HG02943 (cell line): ENCODE measurements at regions not wholly inside any gene's neighbourhood (a gene's known extent, or its start where the extent isn't known, plus 50 kb on each side); places are given as distances from the start of the nearest gene placed in this dataset.
"Not testable (repeated sequence)": the region's sequence is repeated elsewhere in the genome, so short reads cannot be mapped to it uniquely, and the experiment has no call there.

Experiments
- ATAC-seq: cut with Tn5 transposase; IDR thresholded peaks from one replicate; pipeline ENCODE4 v1.9.1; 2021; ENCODE audit warnings: mild to moderate bottlenecking, low read depth, moderate library complexity; ENCODE audit not compliant: unreplicated experiment

DNA sequence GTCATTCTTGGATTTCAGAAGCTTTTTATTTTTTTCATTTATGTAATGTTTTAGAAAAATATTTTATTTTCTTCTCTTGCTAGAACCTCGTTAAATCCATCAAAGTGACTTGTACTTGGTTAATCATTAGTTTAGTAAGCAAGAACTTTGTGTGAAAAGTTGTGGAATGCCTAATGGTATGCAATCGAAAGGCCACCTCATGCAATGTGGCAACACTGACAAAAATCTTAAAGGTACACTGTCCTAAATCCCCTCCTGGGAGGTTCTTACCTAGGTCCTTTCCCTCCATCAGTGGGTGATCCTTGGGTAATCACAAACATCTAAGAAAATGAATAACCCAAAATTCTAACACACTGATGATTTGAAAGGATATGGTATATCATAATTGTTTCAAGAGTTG is 304.2 kb downstream of the DNAH5 start:
- no peak for ATAC-seq

DNA sequence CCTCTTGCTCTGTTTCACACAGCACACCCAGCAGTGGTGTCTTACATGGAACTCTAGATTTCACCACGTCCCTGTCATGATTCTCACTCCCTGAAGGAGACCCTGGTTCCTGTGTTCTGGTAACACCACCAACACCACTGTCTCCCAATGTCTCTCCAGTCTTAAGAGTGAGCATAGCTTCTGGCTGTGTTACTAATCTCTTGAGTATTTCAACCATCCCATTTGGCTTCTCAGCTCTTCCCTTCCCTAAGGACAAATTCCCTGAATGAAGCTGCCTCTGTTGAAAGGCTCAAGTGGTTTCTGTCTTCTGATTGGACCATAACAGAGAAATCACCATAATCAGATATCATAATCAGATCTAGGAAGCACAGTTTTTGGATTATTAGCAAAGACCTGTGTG is 311.8 kb downstream of the DNAH5 start:
- ATAC-seq, result no peak

DNA sequence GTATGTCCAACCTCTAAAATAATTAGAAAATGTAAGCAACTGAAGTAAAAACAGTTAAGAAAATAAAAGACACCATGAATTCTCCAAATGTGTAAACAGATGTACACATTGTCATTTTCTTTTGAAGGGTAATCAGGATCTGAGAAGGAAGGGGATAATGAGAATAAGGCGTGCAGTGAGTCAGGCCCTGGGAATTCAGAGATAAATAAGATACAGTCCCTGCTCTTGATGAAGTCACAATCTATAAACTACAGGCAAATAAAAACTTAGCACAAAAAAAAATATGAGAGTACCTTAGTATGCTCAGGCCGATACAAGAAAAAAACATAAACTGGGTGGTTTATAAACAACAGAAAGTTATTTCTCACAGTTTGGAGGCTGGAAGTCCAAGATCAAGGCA is 315.3 kb downstream of the DNAH5 start:
- ATAC-seq, result no peak

DNA sequence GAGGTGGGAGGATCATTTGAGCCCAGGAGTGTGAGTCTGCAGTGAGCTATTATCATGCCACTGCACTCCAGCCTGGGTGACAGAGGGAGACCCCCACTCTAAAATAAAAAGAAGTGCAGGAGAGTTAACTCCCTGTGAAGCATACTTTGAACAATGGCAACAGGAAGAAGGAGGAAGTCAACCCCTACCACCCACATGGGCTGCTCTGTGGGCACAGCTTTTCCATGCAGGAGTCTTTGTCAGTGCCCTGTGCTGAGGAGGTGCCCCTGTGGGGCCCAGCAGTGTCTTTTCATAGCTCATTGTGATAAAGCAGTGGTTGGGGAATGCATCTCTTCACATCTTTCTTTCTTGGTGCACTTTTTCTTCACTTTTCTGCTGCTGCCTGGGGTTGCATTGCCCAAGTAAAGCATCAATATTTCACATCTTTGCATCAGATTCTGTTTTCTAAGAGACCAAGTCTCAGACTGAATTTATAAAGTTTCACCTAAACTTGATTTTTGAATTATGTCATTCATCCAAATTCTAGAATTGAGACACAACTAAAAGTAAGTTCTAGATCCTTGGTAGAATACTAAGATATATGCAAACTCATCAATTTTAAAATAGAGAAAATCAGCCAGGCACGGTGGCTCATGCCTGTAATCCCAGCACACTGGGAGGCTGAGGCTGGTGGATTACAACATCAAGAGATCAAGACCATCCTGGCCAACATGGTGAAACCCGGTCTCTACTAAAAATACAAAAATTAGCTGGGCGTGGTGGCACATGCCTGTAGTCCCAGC is 316.6 kb downstream of the DNAH5 start:
- no peak for ATAC-seq

DNA sequence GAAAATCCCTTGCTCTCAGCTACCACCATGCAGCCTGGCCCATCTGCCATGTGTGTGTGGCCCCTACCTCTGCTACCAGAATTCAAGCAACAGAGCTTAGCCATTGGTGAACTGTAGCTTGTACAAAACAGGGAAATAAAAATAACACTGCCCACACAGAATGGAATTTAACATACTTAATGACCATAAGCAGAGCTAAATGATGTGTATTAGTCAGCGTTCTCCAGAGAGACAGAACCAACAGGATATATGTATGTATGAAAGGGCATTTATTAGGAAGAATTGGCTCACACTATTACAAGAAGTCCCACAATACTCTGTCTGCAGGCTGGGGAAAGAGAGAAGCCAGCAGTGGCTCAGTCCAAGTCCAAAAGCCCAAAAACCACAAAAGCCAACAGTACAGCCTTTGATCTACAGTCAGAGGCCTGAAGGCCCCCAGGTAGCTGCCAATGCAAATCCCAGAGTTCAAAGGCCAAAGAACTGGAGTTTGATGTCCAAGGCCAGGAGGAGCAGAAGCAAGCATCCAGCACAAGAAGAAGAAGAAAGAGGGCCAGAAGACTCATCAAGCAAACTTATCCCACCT is 318.8 kb downstream of the DNAH5 start:
- no peak for ATAC-seq

DNA sequence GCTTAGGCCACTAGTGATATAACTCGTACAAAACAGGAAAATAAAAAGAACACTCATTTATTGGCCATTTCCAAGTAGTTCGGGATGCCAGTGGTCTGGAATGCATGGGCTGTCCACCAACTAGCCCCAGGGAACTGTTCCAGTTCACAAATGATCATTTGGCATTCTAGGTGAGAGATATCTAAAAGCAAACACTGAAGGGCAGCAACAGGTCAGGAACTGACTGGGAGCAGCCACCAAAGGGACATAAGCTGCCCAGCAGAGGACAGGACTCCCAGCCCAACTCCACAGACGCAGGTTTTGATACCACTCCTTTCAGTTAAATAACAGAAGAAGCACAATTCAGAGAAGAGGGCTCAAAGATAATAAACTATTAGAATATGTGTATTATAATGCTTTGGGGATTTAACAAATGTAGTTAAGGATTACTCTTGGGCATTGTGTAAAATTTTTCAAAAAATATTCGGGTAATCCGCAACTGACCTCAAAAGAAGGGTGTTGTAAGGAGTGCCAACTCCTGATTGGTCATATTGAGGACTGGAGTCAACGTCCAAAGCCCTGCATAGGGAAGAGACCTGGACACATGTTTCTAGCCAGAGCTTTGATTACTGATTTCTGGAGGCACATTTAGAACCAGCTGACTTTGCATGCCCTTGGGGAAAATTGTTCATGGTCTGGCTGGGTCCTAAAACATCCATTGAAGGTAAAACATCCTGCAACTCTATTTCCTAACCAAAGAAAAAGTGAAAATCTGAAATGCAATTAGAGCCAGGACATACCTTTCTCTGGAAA is 320.0 kb downstream of the DNAH5 start:
- no peak for ATAC-seq

DNA sequence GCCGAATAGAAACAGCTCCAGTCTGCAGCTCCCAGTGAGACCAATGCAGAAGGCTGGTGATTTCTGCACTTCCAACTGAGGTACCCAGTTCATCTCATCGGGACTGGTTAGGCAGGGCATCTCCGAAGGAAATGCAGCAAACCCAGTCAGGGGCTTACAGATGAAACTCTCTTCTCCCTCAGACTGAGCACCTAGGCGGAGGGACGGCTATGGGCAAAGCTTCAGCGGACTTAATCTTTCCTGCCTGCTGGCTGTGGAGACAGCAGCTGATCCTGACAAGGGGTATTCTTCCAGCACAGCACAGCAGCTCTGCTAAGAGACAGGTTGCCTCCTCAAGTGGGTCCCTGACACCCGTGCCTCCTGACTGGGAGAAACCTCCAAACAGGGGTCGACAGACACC is 330.9 kb downstream of the DNAH5 start:
- ATAC-seq, result no peak

DNA sequence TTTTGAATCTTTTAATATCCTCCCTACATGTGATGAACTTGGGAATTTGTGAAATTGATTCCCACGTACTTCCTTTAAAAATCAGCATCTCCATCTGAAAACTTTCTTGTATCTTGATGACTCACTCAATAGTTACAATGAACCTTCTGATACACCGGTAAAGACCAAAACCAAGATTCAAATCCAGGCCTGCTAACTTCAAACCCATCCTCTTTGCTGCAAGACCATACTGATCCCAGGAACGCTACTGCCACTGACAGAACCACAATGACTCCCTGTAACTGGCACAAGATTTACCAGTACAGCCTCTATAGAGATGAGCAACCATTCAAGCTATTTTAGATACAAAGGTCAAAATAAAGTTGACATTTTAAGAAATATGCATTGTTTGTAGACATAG is 332.9 kb downstream of the DNAH5 start:
- no peak for ATAC-seq

DNA sequence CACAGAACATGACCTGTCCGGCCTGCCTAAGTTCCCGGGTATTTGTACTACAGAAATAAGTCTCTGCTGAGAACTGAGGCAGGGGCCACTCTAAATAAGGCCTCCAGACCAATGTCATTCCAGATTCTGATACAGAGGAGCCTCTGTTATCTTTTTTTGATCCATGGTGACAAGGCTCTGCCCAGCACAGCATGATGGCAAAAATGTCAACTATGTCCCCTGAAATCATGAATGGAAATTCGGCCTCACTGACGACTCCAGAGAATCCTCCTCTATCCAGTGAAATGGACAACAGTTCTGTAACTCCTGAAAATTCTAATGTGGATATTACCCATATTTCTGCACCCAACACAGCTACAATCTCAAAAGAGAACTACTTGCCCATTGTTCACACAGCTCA is 335.0 kb downstream of the DNAH5 start:
- ATAC-seq, result no peak

DNA sequence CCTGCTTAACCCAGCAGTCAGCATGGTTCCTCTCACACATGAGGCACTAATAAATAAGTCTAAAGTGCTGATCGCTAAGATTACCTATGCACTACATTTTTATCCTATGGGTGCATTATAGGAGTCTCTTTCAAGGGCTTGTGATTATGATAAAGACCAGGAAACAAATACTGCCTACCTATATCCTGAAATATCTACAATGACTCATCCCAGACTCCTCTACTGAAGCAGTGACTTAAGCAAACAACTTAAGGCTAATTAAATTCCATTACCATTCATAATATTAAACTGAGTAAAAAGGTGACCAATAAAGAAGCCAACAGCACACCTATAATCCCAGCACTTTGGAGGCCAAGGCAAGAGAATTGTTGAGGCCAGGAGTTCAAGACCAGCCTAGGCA is 338.4 kb downstream of the DNAH5 start:
- ATAC-seq, result no peak

DNA sequence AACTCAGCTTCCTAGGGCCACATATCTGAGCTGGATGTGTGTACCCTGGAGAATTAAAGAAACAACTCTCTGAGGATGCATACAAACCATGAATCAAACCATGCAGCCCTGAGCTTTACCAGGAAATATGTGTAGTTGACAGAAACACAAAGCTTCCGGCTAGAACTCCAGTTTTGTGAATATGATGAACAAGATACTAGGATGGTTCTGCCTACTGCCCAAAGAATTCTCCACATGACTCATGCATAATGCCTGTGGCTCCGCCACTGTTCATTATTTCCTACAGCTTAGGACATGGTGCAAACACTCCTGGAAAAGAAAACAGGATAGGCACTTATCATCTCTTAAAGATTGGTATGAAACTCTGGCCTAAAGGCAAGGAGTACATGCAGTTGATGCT is 343.4 kb downstream of the DNAH5 start:
- ATAC-seq, result no peak

DNA sequence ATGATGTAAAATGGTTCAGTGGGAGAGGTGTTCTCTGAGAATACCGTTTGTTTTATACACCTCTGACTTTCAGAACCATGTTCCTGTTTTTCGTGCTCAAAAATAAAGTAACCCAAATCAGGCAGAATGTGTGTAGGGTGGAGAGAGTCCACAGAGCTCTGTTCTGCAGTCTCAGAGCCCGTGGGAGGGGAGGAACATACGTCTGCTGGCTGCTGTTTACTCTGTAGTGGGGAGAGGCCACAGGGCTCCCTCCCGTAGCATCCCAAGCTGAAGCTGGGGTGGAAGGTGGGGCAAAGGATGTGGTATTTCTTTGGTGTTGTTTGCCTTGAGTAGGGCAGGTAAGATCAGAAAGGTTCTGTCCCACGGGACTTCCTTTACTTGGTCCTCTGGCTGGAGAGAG is 348.5 kb downstream of the DNAH5 start:
- no peak for ATAC-seq

DNA sequence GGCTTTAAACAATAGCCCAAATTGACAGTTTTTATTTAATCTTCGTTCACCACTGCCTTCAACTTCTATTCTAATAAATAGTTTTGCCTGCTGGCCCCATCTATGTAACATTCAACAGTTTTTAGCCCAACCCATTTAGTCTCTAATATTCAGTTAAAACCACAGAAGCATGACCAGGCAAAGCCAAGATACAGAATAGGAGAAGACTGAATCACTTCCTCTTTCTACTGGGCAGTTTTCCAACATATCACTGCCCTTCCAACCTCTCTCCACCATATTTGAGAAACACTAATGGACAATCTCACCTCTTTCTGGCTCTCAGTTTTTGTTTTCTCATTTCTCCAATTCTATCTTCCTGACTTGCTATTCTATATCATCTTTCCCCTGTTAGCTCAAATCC is 352.9 kb downstream of the DNAH5 start:
- ATAC-seq, result no peak

DNA sequence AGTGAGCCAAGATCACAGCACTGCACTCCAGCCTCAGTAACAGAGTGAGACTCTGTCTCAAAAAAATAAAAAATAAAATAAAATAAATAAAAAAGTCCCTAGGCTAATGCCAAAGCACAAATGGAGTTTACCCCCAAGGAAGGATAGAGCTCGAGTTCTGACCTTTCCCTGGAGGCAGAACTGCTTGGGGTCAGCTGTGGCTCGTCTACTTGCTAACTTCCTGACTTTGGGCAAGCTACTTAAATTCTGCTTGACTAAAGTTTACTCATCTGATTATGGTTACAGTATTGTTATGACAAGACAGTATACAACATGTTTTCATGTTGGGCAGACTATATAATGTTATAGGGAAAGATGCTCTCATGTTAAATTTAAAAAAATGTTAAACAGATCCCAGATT is 359.2 kb downstream of the DNAH5 start:
- no peak for ATAC-seq

DNA sequence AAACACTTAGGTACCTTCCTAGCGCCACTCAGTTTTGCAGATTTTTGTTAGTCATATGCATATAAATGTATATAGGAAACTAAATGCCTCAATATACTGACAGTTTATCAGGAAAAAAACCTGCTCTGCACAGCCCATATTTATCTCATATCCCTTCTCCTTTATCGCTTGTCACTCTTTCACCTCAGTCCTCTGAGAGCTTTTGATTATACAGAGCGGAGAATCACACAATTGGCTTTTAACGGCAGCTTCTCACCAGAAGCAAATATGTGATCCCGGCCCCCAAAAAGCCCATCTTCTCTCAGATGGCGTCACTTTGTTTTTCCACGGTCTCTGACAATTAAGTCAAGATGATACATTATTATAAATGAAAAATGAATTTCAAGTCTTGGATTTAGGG is 362.6 kb downstream of the DNAH5 start:
- no peak for ATAC-seq

DNA sequence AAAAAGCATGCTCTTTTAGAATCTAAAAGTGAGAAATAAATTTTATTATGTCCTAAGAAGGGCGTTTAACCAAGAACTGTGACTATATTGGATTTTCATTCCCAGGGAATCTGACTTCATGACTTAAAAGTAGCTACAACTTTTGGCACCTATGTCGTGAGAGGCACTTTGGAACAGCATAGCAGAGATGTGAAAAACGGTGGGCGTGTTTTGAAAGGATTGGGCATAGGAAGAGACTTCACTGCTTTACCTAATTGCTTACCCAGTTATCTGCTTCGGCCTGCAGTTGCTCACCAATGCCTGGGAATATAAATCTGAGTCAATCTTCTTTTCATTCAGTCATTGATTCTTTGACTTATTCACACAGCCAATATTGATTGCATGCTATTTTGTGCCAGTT is 363.4 kb downstream of the DNAH5 start:
- ATAC-seq, result no peak

DNA sequence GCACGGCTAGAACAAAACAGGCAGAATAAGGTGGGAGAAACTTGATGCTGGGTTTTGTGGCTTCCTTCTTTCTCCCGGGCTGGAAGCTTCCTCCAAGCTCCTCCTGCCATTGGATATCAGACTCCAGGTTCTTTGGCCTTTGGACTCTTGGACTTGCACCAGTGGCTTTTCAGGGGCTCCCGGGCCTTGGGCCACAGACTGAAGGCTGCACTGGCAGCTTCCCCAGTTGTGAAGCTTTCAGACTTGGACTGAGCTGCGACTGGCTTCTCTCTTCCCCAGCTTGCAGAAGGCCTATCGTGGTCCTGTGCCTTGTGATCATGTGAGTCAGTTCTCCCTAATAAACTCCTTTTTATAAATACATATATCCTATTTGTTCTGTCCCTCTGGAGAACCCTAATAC is 364.4 kb downstream of the DNAH5 start:
- no peak for ATAC-seq

DNA sequence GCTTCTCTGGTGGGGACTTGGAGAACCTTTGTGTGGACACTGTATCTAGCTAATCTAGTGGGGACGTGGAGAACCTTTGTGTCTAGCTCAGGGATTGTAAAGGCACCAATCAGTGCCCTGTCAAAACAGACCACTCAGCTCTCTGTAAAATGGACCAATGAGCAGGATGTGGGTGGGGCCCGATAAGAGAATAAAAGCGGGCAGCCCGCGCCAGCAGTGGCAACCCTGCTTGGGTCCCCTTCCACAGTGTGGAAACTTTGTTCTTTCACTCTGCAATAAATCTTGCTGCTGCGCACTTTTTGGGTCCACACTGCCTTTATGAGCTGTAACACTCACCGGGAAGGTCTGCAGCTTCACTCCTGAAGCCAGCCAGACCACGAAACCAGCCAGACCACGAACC is 365.4 kb downstream of the DNAH5 start:
- not testable (repeated sequence) for ATAC-seq

DNA sequence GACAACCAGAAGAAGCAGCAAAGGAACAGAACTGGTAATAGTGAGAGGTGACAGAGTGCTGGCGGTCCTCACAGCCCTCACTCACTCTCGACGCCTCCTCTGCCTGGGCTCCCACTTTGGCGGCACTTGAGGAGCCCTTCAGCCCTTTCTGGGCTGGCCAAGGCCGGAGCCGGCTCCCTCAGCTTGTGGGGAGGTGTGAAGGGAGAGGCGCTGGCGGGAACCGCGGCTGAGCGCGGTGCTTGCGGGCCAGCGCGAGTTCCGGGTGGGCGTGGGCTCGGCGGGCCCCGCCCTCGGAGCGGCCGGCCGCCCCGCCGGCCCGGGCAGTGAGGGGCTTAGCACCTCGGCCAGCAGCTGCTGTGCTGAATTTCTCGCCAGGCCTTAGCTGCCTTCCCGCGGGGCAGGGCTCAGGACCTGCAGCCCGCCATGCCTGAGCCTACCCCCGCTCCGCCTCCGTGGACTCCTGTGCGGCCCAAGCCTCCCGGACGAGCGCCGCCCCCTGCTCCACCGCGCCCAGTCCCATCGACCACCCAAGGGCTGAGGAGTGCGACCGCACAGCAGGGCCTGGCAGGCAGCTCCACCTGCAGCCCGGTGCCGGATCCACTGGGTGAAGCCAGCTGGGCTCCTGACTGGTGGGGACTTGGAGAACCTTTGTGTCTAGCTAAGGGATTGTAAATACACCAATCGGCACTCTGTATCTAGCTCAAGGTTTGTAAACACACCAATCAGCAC is 366.0 kb downstream of the DNAH5 start:
- ATAC-seq, result not testable (repeated sequence)

DNA sequence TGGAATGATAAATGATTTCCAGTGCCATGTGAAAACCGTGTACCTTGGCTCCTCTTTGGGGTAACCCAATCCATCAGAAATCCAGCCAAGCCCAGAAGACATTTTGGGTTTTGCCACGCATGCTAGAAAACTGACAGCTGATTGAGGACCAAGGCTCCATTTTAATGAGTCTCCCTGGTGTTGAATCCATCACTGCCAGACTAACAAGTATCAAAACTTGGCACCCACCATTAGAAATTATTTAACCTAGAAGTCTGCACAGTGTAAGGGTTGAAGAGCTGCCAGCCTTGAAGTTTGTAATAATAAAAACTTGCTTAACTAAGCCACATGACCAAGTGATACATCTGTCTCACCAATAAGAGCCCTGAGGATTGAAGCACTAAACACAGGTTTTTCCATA is 369.9 kb downstream of the DNAH5 start:
- ATAC-seq, result no peak

DNA sequence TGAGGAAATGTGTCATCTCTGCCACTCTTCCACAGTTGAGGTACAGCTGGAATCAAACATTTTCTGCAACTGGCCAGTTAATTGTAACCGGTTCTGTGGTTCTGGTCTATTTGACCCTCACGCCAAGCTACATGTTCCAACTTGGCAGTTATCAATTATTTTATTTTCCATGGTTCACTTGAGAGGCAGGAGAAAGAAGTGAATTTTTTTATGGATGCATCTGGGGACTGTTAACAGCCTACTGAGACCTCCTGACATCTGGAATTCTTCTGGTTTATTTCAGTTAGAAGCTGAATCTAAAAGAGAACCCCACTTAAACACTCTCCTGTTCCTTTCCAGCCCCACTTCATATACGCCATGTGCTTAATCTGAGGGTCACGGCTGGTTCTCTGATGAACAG is 372.3 kb downstream of the DNAH5 start:
- ATAC-seq, result no peak
